Peyer's patch (tissue), 4 donors: ENCODE measurements at regions not wholly inside any gene's neighbourhood (a gene's known extent, or its start where the extent isn't known, plus 50 kb on each side); places are given as distances from the start of the nearest gene placed in this dataset.

Source experiments
- DNase-seq, 3 donors: peaks; one replicate each; pipeline ENCODE4 v3.0.0-alpha.2; 2017 to 2019
- H3K27ac ChIP-seq, 4 donors: fragments of 200-600 bp; sonication (generic); one replicate each; pipeline ENCODE4 v1.5.1; 2016 to 2019
- H3K27me3 ChIP-seq, 2 donors: fragments of 200-600 bp; sonication (generic); one replicate each; pipeline ENCODE4 v1.5.1; 2019
- H3K36me3 ChIP-seq, 3 donors: fragments of 200-600 bp; sonication (generic); one replicate each; pipeline ENCODE4 v1.5.1; 2016 to 2019
- H3K4me1 ChIP-seq, 4 donors: fragments of 200-600 bp; sonication (generic); one replicate each; pipeline ENCODE4 v1.5.1; 2016 to 2019
- H3K4me3 ChIP-seq, 4 donors: fragments of 200-600 bp; sonication (generic); 1 replicate in 3 of 4; 2 replicates in 1 of 4; pipeline ENCODE4 v1.5.1; 2016 to 2019; ENCODE audit warnings: mild to moderate bottlenecking in 1 of 4
- H3K9me3 ChIP-seq, 4 donors: fragments of 200-600 bp; sonication (generic); one replicate each; pipeline ENCODE4 v1.5.1; 2016 to 2019; ENCODE audit warnings: mild to moderate bottlenecking in 1 of 4
- CTCF ChIP-seq, 6 experiments: fragments of 450-650 bp in 4 of 6; fragments of 200-600 bp in 2 of 6; sonication (generic) in 1 of 6; IDR thresholded peaks; one replicate each; pipeline ENCODE4 v1.5.1; 2017 to 2019; ENCODE audit warnings: antibody characterized with exemption in 6 of 6, mild to moderate bottlenecking in 3 of 6, moderate library complexity in 1 of 6
- POLR2A ChIP-seq, 2 donors: fragments of 450-650 bp; IDR thresholded peaks; one replicate each; pipeline ENCODE4 v1.5.1; 2017; ENCODE audit warnings: antibody characterized with exemption in 2 of 2, mild to moderate bottlenecking in 2 of 2, moderate library complexity in 2 of 2

DNA sequence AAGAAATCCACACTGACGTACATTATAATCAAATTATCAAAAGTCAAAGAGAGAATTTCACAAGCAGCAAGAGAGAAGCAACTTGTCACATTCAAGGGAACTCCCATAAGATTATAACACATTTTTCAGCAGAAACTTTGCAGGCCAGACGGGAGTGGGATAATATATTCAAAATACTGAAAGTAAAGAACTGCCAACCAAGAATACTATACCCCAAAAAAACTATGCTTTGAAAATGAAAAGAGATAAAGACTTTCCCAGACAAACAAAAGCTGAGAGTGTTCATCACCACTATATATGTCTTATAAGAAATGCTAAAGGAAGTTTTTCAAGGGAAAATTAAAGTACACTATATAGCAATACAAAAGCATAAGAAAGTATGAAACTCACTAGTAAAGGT is 91.5 kb upstream of the PPP2R3A start:
- Histone ChIP-seq H3K27me3 (no peaks in the 10 kb centered on the region), H3K4me1 (no peaks in the 10 kb centered on the region), H3K9me3 (no peaks in the 10 kb centered on the region), H3K27ac (no peak overlapping the region), H3K4me3 (no peak overlapping the region), H3K36me3 (no peaks in the 10 kb centered on the region)
- TF ChIP-seq POLR2A (IDR thresholded peaks at IDR 0.05) (no peak), CTCF (IDR thresholded peaks at IDR 0.05) (no peak)
- DNase-seq: no peak

- no peak overlapping the region for H3K4me3 ChIP-seq
- no peak for DNase-seq
- no peaks in the 10 kb centered on the region for H3K9me3 ChIP-seq
- no peaks in the 10 kb centered on the region for H3K27me3 ChIP-seq
- no peaks in the 10 kb centered on the region for H3K4me1 ChIP-seq
- H3K27ac ChIP-seq: no peak overlapping the region
- no peaks in the 10 kb centered on the region for H3K36me3 ChIP-seq
- TF ChIP-seq CTCF (IDR thresholded peaks at IDR 0.05) (no peak), POLR2A (IDR thresholded peaks at IDR 0.05) (no peak)
Measured at GRCh38 chr3:135878501-135878900, 87.0 kb upstream of the PPP2R3A start.

DNA sequence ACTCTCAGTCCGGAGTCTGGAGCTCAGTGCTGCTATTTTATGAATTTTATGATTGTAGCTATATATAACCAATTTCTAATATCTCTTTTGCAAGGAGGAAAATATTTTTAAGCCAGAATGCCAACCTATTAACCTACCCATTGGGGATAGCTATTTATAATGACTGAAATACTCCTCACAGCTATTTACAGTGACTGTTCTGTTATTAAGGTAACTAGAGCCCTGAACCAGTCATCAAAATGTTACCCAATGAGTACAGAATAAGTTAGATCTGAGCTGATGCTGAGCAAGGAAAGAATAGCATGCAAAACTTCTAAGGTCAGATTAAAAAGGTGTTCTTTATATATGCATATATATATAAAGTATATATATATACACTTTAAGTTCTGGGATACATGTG is 79.6 kb upstream of the PPP2R3A start:
- Histone ChIP-seq H3K4me1 (no peaks in the 10 kb centered on the region), H3K36me3 (no peaks in the 10 kb centered on the region), H3K4me3 (no peak overlapping the region), H3K9me3 (no peaks in the 10 kb centered on the region), H3K27ac (no peak overlapping the region), H3K27me3 (no peaks in the 10 kb centered on the region)
- DNase-seq: no peak
- TF ChIP-seq CTCF (IDR thresholded peaks at IDR 0.05) (no peak), POLR2A (IDR thresholded peaks at IDR 0.05) (no peak)

DNA sequence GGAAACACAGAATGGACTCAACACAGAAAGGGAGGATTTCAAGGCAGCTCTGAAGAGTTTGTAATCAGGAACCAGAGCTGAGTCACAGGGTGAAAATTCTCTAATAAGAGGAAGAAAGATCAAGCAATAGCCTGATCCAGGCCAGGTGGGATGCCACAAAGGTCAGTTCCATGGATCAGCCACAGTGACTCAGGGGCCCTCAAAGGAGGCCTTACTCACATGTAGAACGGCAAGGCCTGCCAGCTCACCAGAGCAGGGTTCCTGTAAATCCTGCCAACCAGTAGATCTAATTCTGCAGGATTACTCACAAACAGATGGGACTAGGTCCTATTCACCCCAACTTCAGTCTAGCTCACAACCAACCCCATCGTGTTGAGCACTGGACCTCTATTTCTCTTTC is 78.3 kb upstream of the PPP2R3A start:
- Histone ChIP-seq H3K4me3 (no peak overlapping the region), H3K27ac (no peak overlapping the region), H3K27me3 (no peaks in the 10 kb centered on the region), H3K36me3 (no peaks in the 10 kb centered on the region), H3K9me3 (no peaks in the 10 kb centered on the region), H3K4me1 (no peaks in the 10 kb centered on the region)
- no peak for DNase-seq
- no peak for TF ChIP-seq CTCF (IDR thresholded peaks at IDR 0.05)
- TF ChIP-seq POLR2A (IDR thresholded peaks at IDR 0.05): no peak

DNA sequence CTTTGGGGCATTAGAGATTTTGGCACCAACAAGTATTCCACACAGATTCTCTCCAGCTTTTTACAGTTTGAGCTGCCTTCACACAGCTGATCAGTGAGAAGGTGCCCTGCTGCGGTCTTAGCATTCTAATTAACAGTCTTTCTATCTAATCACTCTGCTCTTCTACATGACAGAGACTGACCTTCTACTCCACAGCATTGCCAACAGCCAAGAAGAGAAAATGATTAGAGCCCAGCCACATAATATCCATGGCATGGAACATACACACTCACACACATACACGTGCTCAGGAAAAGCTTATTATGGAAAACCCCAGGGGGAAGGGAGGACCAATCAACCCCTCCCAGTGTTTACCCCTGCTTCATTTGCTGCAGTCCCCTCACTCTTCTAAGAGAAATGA is 76.1 kb upstream of the PPP2R3A start:
- no peaks in the 10 kb centered on the region for H3K4me1 ChIP-seq
- H3K27me3 ChIP-seq: no peaks in the 10 kb centered on the region
- DNase-seq: no peak
- TF ChIP-seq CTCF (IDR thresholded peaks at IDR 0.05): no peak
- no peak for TF ChIP-seq POLR2A (IDR thresholded peaks at IDR 0.05)
- H3K9me3 ChIP-seq: no peaks in the 10 kb centered on the region
- no peaks in the 10 kb centered on the region for H3K36me3 ChIP-seq
- no peak overlapping the region for H3K27ac ChIP-seq
- H3K4me3 ChIP-seq: no peak overlapping the region

- H3K36me3 ChIP-seq: no peaks in the 10 kb centered on the region
- no peak overlapping the region for H3K27ac ChIP-seq
- H3K4me1 ChIP-seq: no peaks in the 10 kb centered on the region
- no peak for TF ChIP-seq CTCF (IDR thresholded peaks at IDR 0.05)
- no peak for TF ChIP-seq POLR2A (IDR thresholded peaks at IDR 0.05)
- no peak for DNase-seq
- no peak overlapping the region for H3K4me3 ChIP-seq
- H3K27me3 ChIP-seq: no peaks in the 10 kb centered on the region
- H3K9me3 ChIP-seq: no peaks in the 10 kb centered on the region
Measured at GRCh38 chr3:135891121-135891520, 74.4 kb upstream of the PPP2R3A start.
